ENCODE measurements at regions not wholly inside any gene's neighbourhood (a gene's known extent, or its start where the extent isn't known, plus 50 kb on each side); places are given as distances from the start of the nearest gene placed in this dataset.

DNA sequence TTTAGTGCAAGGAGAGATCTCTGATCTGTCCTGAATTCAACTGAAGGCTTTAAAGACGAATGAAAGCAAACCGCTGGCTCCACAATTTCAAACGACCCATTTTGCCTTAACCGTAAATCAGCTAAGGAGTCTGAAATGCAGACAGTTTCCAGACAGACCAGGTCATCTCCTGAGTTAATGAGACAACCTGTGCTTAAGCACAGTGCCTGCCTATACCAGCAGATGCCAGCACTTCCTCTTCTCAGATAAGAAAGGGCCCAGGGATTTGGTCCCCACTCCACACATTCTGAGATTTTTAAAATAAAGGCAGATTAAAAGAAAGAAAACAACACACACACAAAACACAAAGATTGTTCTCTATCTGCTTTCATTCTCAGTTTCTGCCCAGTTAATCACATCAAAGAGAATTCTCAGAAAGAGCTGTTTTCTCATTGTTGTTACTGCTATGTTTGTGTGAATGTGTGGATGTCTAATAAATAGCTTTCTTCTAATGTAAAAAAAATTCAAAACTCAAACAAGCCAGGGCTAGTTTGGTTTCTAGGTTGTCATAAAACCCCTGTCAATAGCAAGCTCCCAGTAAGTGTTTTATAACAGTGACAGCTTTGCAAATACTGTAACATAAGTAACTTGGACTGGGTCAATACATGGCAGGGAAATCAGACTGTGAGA, 157.7 kb upstream of the SLC24A2 start:
- no peak for TF ChIP-seq POLR2AphosphoS5 (IDR thresholded peaks at IDR 0.05; ENCODE audit: borderline replicate concordance, low read depth, low read length)
- no peak for TF ChIP-seq EZH2 (IDR thresholded peaks at IDR 0.05)
